Gastroesophageal sphincter (tissue), 4 donors: ENCODE measurements at regions not wholly inside any gene's neighbourhood (a gene's known extent, or its start where the extent isn't known, plus 50 kb on each side); places are given as distances from the start of the nearest gene placed in this dataset.

Experiments
- ATAC-seq: fragments of 150-250 bp; one replicate; pipeline ENCODE4 v1.9.1; 2016; ENCODE audit warnings: mild to moderate bottlenecking, moderate library complexity
- H3K27ac ChIP-seq, 4 donors: fragments of 200-600 bp; sonication (generic) in 3 of 4; 1 replicate in 3 of 4; 2 replicates in 1 of 4; pipeline ENCODE4 v1.5.1; 2016 to 2019
- H3K27me3 ChIP-seq: fragments of 200-600 bp; sonication (generic); one replicate; pipeline ENCODE4 v1.5.1; 2019
- H3K36me3 ChIP-seq, 2 donors: fragments of 200-600 bp; sonication (generic); one replicate each; pipeline ENCODE4 v1.5.1; 2019; ENCODE audit warnings: control low read depth in 1 of 2
- H3K4me1 ChIP-seq, 3 donors: fragments of 200-600 bp; sonication (generic); 1 replicate in 2 of 3; 2 replicates in 1 of 3; pipeline ENCODE4 v1.5.1; 2016 to 2019; ENCODE audit warnings: control low read depth in 2 of 3
- H3K4me3 ChIP-seq, 2 donors: fragments of 200-600 bp; sonication (generic); one replicate each; pipeline ENCODE4 v1.5.1; 2019; ENCODE audit warnings: mild to moderate bottlenecking in 1 of 2, moderate library complexity in 1 of 2
- H3K9me3 ChIP-seq, 3 donors: fragments of 200-600 bp; sonication (generic); one replicate each; pipeline ENCODE4 v1.5.1; 2017 to 2019; ENCODE audit warnings: control low read depth in 2 of 3
- CTCF ChIP-seq, 4 experiments: fragments of 200-600 bp in 2 of 4; fragments of 450-650 bp in 2 of 4; sonication (generic) in 1 of 4; IDR thresholded peaks; one replicate each; pipeline ENCODE4 v1.5.1; 2017 to 2019; ENCODE audit warnings: antibody characterized with exemption in 4 of 4, mild to moderate bottlenecking in 2 of 4, moderate library complexity in 2 of 4
- EP300 ChIP-seq: sonication (generic); formaldehyde crosslinking; IDR thresholded peaks from one replicate; pipeline ENCODE4 v1.6.1; 2017; ENCODE audit warnings: antibody characterized with exemption, mild to moderate bottlenecking
- POLR2A ChIP-seq, 2 donors: fragments of 450-650 bp; IDR thresholded peaks; one replicate each; pipeline ENCODE4 v1.6.1; 2017; ENCODE audit warnings: antibody characterized with exemption in 2 of 2, mild to moderate bottlenecking in 2 of 2, moderate library complexity in 1 of 2
- POLR2AphosphoS5 ChIP-seq: sonication (generic); formaldehyde crosslinking; IDR thresholded peaks from one replicate; pipeline ENCODE4 v1.6.1; 2017; ENCODE audit warnings: antibody characterized with exemption
- WGBS, 2 donors: methylation state at CpG; one replicate each; pipeline ENCODE4 v1.1.5; 2018; ENCODE audit warnings: low coverage in 1 of 2; 5-methylcytosine and 5-hydroxymethylcytosine counted together

- H3K36me3 ChIP-seq, result no peaks in the 10 kb centered on the region
- WGBS, 2 donors, result 37 to 65% methylated on average over 4 of the region's 4 CpGs
- H3K4me1 ChIP-seq, result no peaks in the 10 kb centered on the region
- no peak for ATAC-seq
- TF ChIP-seq CTCF (IDR thresholded peaks at IDR 0.05) (no peak), POLR2AphosphoS5 (no peak), EP300 (no peak), POLR2A (IDR thresholded peaks at IDR 0.05) (no peak)
- no peaks in the 10 kb centered on the region for H3K27me3 ChIP-seq
- no peak overlapping the region for H3K27ac ChIP-seq
- H3K4me3 ChIP-seq, result no peak overlapping the region
- no peaks in the 10 kb centered on the region for H3K9me3 ChIP-seq
Observed at GRCh38 chr5:63135291-63135690, 556.7 kb downstream of the LRRC70 start.

DNA sequence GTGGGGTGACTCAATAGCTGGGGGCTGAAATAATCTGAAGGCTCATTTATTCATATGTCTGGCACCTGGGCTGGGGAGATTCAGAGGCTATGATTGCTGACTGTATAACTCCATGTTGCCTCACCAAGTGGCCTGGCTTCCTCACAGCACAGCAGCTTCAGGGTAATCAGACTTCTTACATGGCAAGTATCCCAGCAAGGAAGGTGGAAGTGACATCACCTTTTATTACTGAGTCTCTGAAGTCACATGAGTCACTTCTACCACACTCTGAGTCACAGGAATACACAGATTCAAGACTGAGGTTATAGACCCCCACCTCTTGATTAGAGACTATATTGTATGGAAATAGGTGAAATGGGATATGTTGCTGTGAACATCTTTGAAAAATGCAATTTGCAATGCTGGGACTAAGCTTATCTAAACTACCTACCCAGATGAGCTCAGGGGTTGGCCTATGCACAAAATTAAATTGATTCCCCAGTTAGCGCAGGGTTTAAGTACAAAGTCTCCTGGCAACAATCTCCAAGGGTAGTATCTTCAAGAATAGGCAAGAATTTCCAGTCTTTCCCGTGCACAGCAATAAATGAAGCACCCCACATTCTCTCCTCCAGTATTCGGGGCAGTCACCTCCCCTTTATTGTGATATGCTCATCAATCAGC is 553.1 kb downstream of the LRRC70 start:
- 87% methylated on average over 3 of the region's 3 CpGs; no CpG with 5 or more reads in 1 of the 2 donors for WGBS, 2 donors
- TF ChIP-seq EP300, result no peak
- no peak for TF ChIP-seq POLR2AphosphoS5
- TF ChIP-seq CTCF (IDR thresholded peaks at IDR 0.05), result no peak
- TF ChIP-seq POLR2A (IDR thresholded peaks at IDR 0.05), result no peak
- ATAC-seq, result no peak
- H3K4me3 ChIP-seq, result no peak overlapping the region
- H3K4me1 ChIP-seq, result no peaks in the 10 kb centered on the region
- H3K9me3 ChIP-seq, result no peaks in the 10 kb centered on the region
- no peak overlapping the region for H3K27ac ChIP-seq
- no peaks in the 10 kb centered on the region for H3K27me3 ChIP-seq
- no peaks in the 10 kb centered on the region for H3K36me3 ChIP-seq

DNA sequence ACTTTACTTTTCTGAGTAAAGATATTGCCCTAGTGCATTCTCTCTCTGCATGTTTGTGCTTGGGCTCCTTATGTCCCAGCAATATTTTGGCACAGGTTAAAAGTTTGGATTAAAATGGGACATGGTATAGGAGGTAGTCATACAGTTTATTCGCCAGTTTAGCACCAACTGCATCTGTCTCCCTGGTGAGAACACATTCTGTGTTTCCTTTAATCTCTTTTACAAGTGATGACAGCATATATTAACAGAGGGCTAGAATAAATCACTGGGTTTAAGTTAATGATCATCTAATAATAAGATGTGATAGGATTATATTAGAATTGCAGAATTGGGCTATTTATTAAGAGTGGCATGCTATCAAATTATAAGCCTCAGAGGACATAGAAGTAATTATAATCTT is 550.1 kb downstream of the LRRC70 start:
- H3K36me3 ChIP-seq, result no peaks in the 10 kb centered on the region
- TF ChIP-seq CTCF (IDR thresholded peaks at IDR 0.05) (no peak), POLR2A (IDR thresholded peaks at IDR 0.05) (no peak), POLR2AphosphoS5 (no peak), EP300 (no peak)
- no peaks in the 10 kb centered on the region for H3K9me3 ChIP-seq
- no peaks in the 10 kb centered on the region for H3K27me3 ChIP-seq
- no peak for ATAC-seq
- no peak overlapping the region for H3K27ac ChIP-seq
- 55 to 73% methylated on average over 1 of the region's 1 CpG for WGBS, 2 donors
- H3K4me1 ChIP-seq, result no peaks in the 10 kb centered on the region
- H3K4me3 ChIP-seq, result no peak overlapping the region

DNA sequence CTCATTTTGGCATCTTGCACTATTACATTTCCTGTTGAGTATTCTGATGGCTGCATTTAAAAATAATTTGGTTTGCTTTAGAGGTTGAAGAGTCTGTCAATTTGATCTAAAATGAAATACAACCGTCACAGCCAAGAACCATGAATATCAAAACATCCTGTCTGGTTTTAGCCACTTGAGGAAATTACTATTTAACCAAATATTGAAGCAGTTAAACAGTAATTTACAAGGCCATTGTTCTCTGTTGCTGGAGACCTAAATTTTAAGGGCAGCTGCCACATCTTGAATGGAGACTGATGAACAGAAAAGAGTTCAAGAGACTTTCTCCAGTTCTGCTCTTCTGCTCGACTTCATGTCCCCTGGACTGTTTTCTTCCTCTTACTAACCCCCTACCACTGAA is 549.4 kb downstream of the LRRC70 start:
- no peaks in the 10 kb centered on the region for H3K4me1 ChIP-seq
- ATAC-seq, result no peak
- no peak for TF ChIP-seq POLR2A (IDR thresholded peaks at IDR 0.05)
- H3K9me3 ChIP-seq, result no peaks in the 10 kb centered on the region
- 45 to 53% methylated on average over 2 of the region's 2 CpGs for whole genome bisulfite sequencing, 2 donors
- no peaks in the 10 kb centered on the region for H3K36me3 ChIP-seq
- no peak overlapping the region for H3K4me3 ChIP-seq
- H3K27ac ChIP-seq, result no peak overlapping the region
- no peaks in the 10 kb centered on the region for H3K27me3 ChIP-seq

GRCh38 chr5:63127054-63127453 is 548.4 kb downstream of the LRRC70 start:
- ATAC-seq, result no peak
- H3K4me1 ChIP-seq, result no peaks in the 10 kb centered on the region
- TF ChIP-seq CTCF (IDR thresholded peaks at IDR 0.05) (no peak), EP300 (no peak), POLR2A (IDR thresholded peaks at IDR 0.05) (no peak), POLR2AphosphoS5 (no peak)
- H3K27me3 ChIP-seq, result no peaks in the 10 kb centered on the region
- no peaks in the 10 kb centered on the region for H3K9me3 ChIP-seq
- no peak overlapping the region for H3K27ac ChIP-seq
- 63 to 72% methylated on average over 2 of the region's 2 CpGs for WGBS, 2 donors
- no peaks in the 10 kb centered on the region for H3K36me3 ChIP-seq
- H3K4me3 ChIP-seq, result no peak overlapping the region
